HG02973 (cell line): ENCODE measurements at regions not wholly inside any gene's neighbourhood (a gene's known extent, or its start where the extent isn't known, plus 50 kb on each side); places are given as distances from the start of the nearest gene placed in this dataset.

Source experiments
- ATAC-seq: cut with Tn5 transposase; IDR thresholded peaks from one replicate; pipeline ENCODE4 v1.9.1; 2021; ENCODE audit warnings: moderate library complexity; ENCODE audit not compliant: unreplicated experiment

DNA sequence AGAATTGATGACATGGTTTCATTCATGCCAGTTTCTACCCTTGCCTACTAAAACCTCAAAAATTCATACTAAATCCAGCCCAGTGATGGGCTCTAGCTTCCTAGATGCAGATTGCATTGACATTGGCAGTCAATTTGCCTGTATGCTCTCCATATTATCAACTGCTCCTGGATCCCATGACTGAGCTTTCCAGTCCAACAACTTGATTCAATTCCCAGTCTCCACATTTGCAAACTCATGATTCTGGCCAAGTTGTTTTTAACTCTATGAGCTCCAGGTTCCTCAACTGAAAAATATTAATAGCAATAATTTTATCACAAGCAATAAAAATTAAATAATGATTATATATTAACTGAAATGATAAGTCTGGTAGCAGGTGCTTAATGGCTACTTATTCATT is 51.0 kb upstream of the DSC1 start:
- no peak for ATAC-seq

DNA sequence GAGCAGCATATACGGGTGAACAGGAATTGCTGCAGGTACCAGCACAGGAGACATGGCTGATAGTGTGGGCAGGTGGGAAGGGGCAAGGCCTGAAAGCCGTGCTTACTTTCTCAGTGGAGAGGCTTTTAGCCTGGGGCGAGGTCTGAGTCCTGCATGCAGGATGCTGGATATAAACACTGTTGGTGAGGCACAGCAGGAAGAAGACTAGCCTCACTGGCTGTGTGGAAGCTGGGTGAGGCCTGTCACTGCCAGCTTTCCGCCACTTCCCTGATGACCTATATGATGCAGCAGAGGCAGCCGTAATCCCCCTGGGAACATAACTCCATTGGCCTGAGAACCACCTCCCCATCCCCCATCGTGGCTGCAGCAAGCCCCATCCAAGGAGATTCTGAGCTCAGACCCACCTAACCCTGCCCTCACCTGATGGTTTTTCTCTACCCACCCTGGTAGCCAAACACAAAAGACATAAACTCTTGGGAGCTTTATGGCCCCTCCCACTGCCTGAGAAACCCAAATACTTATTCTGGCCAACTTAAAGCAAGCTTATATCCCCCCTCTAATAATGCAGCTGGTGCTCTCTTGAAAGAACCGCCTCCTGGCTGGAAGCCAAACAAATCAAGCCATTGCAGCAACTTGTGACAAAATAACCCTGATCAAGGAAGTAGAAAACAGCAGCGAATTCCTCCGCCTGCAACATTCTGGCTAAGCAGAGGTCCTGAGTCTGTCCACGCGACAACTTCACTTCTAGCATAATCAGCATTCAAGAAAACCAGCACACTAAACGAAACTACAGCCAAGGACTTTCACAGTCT is 54.6 kb upstream of the DSC1 start:
- no peak for ATAC-seq

- no peak for ATAC-seq
Measured at GRCh38 chr18:31218671-31219383, 56.2 kb upstream of the DSC1 start.

- no peak for ATAC-seq
Measured at GRCh38 chr18:31219395-31219794, 56.7 kb upstream of the DSC1 start.

DNA sequence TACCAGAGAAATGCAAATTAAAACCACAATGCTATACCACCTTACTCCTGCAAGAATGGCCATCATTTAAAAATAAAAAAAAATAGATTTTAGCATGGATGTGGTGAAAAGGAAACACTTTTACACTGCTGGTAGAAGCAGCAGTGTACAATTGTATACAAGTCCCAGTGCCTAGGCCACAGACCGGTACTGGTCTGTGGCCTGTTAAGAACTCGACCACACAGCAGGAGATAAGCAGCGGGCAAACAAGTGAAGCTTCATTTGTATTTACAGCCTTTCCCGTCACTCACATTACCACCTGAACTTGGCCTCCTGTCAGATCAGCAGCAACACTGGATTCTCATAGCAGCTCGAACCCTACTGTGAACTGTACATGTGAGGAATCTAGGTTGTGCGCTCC is 60.7 kb upstream of the DSC1 start:
- ATAC-seq: no peak

- no peak for ATAC-seq
Measured at GRCh38 chr18:31225668-31226067, 63.0 kb upstream of the DSC1 start.

DNA sequence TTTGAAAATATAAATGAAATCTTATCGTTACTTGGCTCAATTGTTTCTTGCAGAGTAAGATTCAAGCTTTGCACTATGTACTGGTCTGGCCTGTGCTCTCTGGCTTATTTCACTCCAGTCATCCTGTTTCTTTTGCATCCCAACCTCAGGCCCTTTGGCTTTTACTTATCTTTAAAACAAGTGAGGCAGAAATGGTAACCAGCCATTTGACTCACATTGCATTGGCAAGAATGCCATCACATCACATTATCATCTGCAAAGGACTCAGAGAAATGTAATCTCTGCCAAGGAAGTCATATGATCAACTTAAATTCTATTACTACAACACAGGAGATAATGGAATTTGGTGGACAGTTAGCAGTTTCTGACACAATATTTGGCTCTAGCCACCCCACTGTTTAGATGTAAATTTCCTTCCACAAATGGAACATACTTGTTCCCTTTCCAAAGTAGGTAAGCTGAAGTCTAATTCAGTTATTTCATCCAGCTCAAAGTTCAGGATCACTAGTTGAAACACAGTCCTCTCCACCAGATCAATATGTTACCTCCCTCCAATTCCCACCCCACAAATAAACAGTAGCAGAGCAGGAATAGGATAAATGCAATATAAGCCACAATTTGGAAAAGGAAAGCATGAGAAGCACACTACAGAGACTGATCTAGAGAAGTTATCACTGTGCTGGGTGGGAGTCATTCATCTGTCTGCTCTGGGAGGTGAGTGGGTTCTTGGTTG is 65.0 kb upstream of the DSC1 start:
- no peak for ATAC-seq

DNA sequence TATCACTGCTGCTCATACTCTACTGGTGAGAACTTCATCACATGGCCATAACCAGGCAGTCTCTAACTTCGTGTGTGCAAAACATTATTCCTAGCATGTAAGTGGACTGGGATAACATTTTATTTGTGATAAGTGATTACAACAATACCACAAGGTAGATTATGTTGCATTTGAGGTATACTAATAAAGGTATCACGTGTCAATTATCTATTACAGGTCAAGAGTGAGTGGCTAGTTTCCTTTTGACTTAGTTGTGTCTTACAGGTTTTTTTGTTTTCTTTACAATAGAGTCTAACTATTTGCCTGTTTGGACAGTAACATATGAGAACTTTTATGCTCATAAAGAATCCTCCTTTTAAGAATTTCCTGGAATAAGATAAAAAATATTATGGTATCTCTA is 67.2 kb upstream of the DSC1 start:
- no peak for ATAC-seq

DNA sequence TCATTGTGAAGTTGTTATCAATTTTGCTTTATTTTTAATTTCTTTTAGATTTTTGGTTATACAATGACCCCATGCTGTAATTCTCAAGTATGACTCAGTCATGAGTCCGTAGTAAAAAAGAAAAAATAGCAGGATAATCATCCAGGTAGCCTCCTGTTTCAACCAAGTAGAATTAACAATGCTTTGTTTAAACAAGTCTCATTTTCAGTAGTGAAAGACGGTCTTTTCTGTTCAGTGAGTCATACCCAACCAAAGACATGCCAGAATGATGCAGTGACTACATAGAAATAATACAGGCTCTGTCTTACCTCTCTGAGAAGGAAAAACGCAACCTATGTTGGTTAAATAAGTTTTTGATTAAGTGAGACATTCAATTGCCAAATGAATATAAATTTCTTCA is 67.8 kb upstream of the DSC1 start:
- ATAC-seq: no peak

DNA sequence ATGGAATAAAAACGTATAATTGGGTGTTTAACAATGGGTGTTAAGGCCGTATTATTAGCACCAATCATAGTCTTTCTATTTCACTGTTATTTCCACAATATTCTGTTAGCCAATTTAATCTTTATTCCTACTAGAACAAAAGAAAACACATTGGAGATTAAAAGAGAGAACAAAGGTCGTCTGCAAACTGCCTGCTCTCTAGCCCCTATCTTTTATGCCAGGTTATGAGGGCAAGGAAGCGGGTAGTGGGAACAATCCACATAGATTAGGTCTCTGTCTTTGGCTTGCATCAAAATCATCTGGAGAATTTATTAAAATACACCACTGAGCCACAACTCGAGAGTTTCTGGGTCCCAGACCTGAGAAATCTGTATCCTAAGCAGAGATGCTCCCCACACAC is 69.4 kb upstream of the DSC1 start:
- no peak for ATAC-seq

GRCh38 chr18:31232775-31233424 is 70.2 kb upstream of the DSC1 start:
- no peak for ATAC-seq

- no peak for ATAC-seq
Measured at GRCh38 chr18:31233621-31234275, 71.1 kb upstream of the DSC1 start.

- ATAC-seq: no peak
Measured at GRCh38 chr18:31235856-31236255, 73.2 kb upstream of the DSC1 start.

GRCh38 chr18:31237142-31237541 is 74.5 kb upstream of the DSC1 start:
- ATAC-seq: no peak

- ATAC-seq: no peak
Measured at GRCh38 chr18:31241425-31241824, 76.5 kb upstream of the DSG1 start.

GRCh38 chr18:31241900-31242409 is 76.0 kb upstream of the DSG1 start:
- no peak for ATAC-seq

DNA sequence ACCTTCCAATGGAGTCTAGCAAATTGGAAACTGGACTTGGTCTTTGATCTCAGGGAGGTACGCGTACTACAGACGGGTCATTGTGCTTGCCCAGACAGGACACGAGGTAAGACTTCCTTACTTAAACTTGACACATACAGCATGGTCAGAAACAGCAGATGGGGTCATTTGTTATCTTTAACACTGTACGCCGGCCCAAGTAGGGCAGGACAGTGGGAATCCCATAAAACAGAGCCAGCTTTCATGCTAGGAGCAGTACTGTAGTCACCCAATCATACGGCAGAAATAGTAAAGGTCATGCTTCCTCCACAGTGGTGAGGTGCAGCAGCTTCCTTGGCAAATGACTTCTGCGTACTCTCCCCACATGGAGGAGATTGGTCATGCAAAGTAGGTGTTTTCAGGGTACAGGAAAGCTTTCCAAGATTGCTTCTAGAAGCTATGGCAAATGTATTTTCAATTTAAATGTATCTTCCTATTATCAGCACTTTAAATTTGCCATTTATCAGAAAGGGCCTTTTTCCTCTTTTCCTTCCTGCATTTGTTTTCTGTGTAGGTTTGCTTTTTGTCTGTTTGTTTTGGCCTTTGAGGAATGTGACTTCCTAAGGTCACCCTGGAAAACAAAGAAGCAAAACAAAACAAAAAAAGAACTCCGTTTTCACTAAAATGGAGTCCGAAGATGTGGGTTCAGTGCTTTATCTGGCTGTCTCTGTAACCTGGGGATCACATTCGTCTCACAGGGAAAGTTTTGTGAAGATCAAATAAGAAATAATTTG is 74.0 kb upstream of the DSG1 start:
- no peak for ATAC-seq

GRCh38 chr18:31244771-31245394 is 73.1 kb upstream of the DSG1 start:
- ATAC-seq: no peak

GRCh38 chr18:31245820-31246219 is 72.1 kb upstream of the DSG1 start:
- no peak for ATAC-seq
